GM04504 (cell line): ENCODE measurements at regions not wholly inside any gene's neighbourhood (a gene's known extent, or its start where the extent isn't known, plus 50 kb on each side); places are given as distances from the start of the nearest gene placed in this dataset.

Source experiments
- DNase-seq: peaks from one replicate; pipeline ENCODE4 v3.0.0-alpha.2; 2012; ENCODE audit warnings: low read depth

DNA sequence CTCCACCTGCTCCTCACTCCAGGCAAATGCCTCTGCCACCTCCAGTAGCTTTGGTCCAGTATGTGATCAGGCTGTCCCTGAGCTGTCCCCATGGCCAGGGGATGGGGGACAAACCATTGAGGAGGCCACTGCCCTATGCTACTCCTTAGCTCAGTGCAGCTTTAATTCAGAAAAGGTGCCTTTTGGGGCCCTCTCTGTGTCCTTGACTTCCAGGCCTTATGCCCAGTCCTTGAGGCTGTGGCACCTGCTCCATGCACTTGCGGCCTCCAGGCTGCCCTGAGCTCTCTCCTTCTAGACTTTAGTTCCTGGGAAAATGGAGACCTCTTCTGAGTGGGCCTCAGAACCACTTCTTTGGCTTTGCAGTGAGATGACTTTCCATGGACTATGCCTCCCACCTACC is 650.8 kb upstream of the CELF2 start:
- DNase-seq = no peak

- DNase-seq = no peak
These were observed 650.4 kb upstream of the CELF2 start for GRCh38 chr10:10367264-10367663.

GRCh38 chr10:10368951-10369576 is 648.6 kb upstream of the CELF2 start:
- no peak for DNase-seq

DNA sequence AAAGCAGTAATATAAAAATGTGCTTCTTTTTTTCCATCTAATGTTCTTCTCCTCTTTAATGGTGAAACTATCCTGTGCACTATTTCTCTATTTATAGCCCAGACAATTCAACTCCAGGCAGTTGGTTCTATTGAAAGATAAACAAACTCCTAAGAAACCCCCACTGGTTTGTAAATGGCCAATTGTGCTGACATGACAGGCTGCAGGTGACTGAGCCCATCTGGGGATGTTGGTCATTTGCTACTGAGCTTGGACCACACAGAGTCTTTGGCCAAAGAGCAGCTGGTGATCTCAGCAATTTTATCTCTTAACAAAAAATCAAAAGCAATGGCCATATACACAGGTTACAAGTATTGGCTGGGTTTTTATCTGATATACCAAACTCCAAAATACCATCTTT is 631.8 kb upstream of the CELF2 start:
- DNase-seq = no peak

GRCh38 chr10:10389182-10389581 is 628.5 kb upstream of the CELF2 start:
- no peak for DNase-seq

- no peak for DNase-seq
These were observed 625.2 kb upstream of the CELF2 start for GRCh38 chr10:10392511-10392910.

GRCh38 chr10:10394933-10395658 is 622.6 kb upstream of the CELF2 start:
- DNase-seq = no peak

GRCh38 chr10:10396601-10397000 is 621.1 kb upstream of the CELF2 start:
- DNase-seq = no peak

DNA sequence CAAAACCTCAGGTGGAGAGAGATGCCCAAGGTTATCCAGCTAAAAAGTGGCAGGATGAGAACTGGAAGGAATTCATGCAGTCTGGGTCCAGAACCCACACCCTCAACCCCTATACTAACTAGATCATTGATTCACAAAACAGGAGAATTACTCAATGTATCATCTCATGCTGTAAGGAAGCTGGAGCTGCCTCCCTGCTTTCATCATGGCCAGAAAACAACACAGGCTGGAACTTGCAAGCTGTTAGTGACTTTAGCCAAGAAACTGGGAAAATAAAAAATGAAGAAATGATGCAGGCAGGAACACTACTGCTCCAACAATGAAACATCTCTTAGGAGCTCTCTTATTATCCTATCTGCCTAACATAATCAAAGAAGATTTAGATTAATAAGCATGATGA is 619.8 kb upstream of the CELF2 start:
- DNase-seq = no peak

DNA sequence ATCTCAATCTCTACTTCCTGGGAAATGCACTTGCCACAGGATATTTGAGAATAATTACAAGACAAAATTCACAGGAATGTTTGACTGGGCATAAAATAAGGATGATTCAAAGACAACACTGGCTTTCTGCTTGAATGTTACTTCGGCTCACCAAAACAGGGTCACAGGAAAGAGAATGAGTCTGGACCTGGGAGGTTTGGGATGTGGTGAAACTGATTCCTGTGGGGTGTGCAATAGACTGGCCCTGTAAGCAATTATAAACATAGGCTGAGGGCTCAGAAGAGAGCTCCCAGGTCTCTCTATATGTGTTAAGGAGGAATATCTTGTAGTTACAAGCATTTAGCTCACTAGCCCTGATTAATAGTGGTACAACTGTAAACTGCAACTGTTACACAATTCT is 613.9 kb upstream of the CELF2 start:
- no peak for DNase-seq

DNA sequence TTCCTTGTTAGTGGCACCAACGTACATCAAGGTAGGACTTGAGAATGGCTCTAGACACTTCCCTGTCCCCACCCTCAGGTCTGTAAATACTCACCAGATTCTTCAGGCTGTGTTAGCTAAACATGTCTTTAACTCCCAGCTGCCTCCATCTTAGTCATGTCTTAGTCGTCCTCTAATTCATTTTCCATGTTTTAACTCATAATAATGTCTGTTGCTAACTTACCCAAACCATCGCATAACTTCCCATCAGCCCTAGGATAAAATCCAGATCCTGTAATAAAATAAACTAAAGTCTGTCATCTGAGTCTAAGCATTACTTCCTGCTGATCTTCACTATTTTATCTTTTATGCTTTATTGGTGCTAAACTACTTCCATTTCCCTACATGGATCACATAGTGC is 600.0 kb upstream of the CELF2 start:
- no peak for DNase-seq

DNA sequence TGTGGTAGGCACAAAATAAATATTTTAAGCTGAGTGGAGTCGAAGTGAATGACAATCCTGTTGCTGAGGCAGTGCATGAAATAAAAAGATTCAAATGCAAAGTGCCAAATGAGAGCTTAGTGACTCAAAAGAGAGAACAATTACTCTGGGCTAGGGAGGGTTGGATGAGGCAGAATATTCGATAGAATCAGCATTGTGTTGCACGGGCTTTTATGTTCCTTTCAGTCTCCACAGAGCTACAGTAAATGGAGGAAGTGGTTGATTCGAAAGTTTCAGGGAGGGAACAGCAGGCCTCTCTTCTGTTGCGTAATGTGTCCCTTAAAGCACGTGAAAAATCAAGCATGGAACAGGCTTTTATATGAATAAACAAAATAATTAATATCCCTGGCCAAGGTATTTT is 599.3 kb upstream of the CELF2 start:
- no peak for DNase-seq

DNA sequence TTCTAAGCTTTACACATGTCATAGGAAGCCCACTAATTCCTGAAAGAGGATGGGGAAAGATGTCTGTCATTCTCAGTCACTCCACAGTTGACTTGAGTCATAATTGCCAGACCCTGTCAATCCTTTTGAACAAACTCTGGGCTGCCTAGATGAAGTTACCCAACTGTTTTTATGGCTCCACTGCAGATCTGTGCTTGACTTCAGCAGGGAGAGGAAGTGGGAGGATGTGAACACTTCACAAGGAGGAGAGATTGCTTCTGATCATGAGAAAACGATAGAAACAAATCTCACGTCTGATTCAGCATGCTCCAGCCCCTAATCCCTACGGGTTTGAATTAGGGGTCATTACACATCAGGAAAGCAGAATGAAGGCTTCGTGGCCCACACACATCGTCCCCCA is 596.6 kb upstream of the CELF2 start:
- DNase-seq = no peak

GRCh38 chr10:10431422-10432066 is 586.1 kb upstream of the CELF2 start:
- DNase-seq = no peak

DNA sequence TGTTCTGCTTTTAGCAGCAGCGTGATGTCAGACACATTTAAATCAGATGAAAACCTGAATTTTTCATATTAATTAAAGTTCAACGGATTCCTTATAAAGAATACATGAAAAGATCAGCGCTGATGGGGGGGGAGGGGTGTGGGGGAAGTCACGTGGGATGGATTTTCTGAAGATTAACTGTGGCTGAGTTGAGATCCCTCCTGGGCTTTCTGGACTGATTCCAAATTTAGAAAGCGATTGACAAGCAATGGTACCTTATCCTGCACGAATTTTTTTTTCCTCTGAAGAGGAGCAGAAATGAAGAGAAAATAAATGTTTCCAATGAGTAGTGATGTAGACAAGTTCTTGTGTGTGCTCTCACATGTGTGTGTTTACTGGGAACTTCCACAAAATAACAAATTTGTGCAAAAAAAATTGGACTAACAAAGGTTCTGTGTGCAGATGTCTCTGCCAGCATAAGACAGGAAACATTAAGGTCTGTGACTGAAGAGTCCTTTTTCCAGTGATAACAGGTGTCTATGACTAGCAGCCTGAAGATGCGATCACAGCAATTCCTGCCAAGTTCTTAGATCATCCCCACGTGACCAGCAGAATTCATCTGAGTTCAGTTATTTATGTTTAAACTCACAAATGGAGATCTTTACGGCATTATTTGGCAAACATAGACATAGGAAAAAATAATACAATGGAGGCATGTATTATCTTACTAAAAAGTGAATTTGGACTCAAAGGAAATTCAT is 585.2 kb upstream of the CELF2 start:
- DNase-seq = no peak

DNA sequence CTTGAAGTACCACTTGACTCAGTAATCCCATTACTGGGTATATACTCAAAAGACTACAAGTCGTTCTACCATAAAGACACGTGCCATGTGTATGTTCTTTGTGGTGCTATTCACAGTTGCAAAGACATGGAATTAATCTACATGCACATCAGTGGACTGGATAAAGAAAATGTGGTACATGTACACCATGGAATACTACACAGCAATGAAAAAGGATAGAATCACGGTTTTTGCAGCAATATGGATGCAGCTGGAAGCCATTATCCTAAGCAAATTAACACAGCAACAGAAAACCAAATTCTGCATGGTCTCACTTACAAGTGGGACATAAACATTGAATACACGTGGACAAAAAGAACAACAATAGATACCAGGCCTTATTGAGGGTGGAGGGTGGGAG is 583.4 kb upstream of the CELF2 start:
- DNase-seq = no peak

DNA sequence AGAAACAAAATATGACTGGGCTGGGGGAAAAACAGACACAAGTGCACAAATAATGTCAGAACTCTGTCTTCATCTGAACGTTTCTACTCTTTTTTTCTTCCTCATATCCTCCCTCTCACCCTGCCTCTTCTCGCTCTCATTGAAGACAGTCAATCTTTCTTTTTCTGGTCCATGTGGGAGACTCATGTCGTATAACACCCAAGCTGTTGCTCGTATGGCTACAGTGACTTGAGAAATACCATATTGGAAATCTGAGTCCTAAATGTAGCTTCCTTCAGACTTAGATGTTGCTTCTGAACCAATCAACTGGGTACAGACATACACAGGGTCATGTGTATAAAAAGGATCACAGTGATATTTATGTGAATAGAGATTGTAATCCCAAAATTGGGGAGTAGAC is 579.8 kb upstream of the CELF2 start:
- no peak for DNase-seq

DNA sequence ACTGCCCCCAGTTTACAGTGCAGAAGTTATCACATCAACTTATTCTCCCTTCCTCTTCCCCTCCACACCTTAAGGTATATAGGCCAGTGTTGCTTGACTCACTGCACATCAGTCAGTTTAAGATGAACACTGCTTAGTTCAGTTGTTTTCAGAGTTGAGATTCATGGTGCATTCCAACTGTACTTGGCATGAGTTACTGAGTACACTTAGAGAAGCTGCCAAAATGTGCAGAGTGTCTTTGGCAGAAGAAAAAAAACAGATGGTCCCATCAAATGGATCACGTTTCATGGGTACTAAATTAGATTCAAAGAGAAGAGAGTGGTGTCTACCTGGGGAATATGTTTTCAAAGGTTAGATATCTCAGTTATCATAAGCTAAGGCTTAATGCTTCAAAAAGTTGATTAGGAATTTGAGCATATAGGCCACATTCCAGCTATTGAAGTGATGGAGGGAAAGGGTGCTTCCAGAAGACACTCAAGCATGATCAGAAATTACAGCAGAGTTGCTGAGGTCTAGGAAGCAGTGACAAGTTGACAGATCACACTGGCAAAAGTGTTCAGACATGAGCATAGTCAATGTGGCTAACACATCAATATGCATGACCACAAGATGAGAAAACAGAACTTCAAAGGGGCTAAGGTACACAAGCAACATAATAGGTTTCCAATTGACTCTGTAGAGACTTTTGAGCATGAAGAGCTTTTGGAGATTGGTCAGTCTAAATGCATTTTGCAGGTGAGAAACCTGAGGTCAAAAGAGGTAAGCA is 579.2 kb upstream of the CELF2 start:
- DNase-seq = no peak

DNA sequence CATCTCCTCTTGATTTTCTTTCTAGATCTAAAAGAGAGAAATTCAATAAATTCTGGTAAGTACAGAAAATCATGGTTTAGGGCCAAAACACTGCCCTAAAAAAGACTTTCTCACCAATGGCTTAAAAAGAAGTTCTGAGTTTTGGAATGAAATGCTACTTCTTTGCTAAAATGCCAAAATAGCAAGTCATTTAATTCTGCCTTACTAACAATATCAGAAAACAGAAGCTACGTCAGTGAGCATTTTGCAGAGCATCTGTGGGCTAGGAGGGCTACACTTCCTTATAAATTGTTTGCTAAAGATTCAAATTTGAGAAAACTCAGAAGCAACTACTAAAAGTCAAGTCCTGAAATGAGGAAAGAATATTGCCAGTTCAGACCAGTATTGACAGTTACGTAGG is 560.8 kb upstream of the CELF2 start:
- no peak for DNase-seq

DNA sequence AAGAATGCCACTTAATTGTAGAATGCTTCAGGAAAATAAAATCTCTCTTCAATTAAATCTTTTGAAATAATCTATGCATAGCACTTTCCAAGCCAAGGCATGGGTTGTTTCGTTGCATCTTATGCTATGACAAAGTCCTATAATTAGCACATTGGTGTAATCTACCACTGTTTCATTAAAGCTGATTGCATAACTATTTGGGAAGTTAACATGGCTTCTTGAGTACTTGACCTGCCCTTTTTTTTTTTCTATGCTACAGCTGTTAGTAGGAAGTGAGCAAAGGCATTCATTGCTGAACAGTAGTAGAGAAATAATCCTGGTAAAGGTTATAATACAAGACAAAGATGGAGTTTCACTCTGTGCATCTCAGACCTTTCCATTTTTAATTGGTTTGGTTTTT is 557.2 kb upstream of the CELF2 start:
- DNase-seq = no peak

DNA sequence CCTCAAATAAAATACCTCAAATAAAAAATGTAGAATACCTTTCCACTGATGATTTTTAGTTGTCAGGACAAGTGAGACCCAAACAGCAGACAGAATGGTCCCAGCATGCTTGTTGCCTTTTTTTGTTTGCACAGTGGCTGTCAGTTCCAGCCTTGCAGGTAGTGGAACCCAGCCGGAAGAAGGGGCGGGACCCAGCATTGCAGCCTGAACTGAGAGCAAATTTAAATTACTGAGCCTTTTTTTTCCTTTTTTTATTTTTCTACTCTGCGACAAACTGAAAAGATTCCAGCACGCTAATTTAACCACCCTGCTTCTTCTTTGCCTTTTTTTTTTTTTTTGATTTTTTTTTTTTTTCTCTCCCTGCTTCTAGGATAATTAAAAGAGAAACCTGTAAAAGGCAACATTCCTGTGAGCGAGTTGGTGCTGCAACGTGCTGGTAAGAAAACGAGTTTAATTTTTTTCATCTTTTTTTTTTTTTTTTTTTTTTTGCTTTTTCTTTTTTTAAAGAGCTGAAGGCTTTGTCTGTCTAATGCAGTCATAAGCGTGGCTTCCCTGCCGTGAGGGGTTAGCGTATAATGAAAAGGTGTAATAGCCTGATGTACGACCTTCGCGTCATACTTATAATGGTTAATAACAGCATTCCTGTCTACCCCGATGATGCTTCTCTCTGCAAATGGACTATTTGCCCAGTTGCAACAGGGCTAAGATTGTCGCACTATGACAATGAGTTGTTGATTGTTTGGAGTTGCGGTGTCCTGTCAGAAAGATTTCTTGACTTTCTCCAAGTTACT is 555.3 kb upstream of the CELF2 start:
- no peak for DNase-seq
